NOMO-1 treated with dmso at 0.1 percent for 144 hours (cell line): ENCODE measurements at regions not wholly inside any gene's neighbourhood (a gene's known extent, or its start where the extent isn't known, plus 50 kb on each side); places are given as distances from the start of the nearest gene placed in this dataset.

Source experiments
- DNase-seq: peaks from one replicate; lab custom pipeline; 2025; ENCODE audit not compliant: unreplicated experiment; lab: John Stamatoyannopoulos, UW

DNA sequence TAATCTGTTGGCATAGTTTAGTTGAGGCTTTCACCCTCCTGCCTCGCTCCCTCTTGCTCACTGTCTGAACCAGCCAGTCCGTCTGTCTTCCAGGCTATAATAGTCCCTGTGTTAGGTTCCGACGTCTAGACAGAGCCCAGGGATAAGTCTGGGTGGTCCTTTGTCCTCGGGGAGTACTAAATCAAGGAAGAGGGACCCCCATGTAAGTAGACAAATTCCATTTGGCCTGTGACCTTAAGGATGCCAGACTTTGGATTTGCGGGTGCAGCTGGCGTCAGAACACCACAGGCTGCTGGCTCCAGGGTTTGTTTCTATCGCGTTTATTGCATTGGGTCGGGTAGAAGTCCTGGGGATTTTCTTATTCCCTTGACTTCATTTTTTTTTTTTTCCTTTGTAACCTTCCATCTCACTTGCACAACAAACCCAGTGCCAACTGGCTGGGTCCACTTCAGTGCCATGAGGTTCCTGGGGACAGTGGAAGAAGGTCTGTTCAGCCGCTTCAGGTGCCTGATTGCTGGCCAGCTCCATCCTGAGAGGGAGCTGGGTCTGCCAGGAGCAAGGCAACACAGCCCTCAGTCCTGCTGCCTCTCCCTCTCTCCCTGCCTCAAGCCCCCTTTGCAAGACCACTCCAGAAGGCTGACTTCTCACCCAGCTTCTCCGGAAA is 95.4 kb upstream of the KLHL25 start:
- no peak for DNase-seq

GRCh38 chr15:85890620-85890980 is 95.9 kb upstream of the KLHL25 start:
- DNase-seq, result no peak

DNA sequence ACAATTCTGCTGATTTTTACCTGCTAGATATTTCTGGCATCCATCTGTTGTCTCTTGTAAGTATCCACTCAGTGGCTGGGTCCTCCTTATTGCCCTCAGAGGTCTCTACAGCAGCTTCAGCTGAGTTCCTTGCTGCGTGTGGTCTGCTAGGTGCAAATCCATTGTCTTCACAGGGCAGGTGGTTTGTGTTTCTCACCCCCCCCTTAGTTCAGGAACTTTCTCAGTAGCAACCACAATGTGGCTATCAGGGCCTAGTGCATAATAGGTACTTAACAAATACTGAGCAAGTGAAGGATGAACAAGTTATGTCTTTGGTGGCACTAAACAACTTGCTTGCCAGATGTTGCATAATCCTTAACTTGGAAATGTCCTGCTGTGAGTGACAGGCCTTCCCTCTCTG is 96.7 kb upstream of the KLHL25 start:
- no peak for DNase-seq

DNA sequence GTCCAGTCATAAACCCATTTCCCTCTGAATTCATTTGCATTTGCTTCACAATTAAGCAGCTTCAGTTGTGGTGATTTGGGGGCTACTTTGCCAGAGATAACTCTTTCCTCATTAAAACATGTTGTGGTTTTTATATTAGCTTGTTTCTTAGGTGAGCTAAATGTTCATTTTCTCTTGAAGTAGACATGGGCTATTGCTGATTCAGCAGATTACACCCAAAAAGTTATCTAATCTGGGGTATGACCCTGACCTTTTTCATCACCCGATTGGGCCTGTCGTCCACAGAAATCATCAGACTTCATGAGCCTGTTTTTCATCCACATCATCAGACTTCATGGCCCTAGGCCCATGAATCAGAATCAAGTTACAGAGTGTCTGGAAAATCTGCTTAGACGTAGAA is 97.5 kb upstream of the KLHL25 start:
- DNase-seq, result no peak

GRCh38 chr15:85897207-85897894 is 102.6 kb upstream of the KLHL25 start:
- no peak for DNase-seq

DNA sequence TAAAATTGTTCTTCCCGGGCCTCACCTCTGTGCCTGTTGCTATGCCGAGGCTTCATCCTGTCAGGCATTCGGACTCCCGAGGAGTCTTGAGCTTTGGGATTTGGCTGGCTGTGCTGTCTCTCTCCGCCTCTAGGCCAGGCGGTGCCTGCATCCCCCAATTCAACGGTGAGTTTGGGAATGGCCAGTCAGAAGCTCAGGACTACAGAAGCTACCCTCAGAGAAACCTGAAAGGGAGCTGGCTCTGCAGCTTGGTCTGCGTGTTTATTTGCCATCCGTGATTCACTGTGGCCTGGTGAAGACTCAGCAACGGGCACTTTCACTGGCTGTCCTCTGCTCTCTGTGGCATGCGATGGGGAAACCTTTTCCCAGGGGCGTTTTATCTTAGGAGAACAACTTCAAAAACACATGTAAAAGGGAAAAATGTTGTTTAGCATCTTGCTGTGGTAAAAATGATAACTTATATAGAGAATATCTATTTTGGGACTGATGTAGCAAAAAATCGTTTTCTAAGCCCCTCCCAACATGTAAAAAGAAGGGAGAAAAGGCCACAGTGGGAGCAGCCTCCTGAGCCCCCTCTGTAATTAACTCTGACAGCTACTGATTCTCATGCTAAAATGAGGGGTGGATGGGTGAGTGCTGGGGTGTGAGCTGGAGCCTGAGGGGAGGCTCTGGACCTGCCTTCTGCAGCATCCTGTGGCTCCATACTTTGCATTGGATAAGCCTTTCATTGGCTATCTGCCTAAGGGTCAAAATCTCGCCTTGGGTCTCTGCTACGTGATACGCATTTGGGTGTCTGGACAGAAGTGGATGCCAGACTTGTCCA is 103.4 kb upstream of the KLHL25 start:
- DNase-seq, result no peak

- DNase-seq, result no peak
Observed at GRCh38 chr15:85899927-85900326, 105.2 kb upstream of the KLHL25 start.

DNA sequence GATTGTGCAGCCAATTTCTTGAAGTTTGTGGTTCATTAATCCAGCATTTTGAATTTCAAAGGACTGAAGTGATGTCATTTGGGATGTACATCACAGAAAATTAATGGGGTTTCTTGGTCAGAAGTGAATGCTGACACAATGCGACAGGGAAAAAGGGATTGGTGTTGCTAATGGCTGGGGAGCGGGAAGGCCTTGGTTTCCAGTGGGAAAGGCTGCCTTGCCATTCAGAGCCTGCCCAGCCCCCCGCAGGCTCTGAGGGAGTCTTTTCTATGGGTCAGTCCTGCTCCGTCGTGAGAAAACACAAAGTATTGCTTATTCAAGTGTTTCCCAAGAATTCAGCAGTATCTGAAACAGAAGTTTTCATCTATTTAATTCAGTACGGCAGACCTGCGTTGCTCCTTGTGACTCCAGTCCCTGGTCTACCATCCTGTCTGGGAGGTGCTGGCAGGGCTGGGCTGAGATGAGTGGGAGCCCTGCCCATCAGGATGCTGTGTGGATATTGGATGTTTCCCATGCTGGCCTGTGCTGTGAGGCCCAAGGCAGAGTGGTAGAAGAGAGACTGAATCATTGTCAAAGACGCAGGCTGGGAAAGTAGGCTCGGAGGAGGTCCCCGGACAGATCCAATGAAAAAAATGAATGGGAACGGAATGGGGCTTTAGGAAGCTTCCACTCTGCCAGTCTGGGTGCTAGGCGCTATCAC is 111.2 kb upstream of the KLHL25 start:
- DNase-seq, result no peak

DNA sequence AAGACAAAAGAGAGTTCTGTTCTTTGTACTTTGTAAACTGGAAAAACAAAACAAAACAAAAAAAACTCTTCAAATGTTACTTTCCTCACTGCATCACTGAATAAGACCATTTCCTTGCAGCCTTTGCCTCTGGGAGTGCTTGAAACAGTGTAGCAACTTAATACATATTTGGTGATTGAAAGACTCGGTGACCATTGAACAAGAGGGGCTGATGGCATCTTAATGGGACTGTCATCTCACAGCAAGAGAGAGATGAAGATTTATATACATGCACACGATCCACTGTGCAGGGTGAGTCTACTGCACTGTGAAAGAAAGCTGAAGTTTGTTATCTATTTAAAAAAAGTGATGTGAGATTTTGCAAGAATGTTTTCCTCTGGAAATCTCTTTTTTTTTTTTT is 111.9 kb upstream of the KLHL25 start:
- DNase-seq, result no peak

- no peak for DNase-seq
Observed at GRCh38 chr15:85910834-85911233, 116.1 kb upstream of the KLHL25 start.

GRCh38 chr15:85913461-85913860 is 118.7 kb upstream of the KLHL25 start:
- no peak for DNase-seq

DNA sequence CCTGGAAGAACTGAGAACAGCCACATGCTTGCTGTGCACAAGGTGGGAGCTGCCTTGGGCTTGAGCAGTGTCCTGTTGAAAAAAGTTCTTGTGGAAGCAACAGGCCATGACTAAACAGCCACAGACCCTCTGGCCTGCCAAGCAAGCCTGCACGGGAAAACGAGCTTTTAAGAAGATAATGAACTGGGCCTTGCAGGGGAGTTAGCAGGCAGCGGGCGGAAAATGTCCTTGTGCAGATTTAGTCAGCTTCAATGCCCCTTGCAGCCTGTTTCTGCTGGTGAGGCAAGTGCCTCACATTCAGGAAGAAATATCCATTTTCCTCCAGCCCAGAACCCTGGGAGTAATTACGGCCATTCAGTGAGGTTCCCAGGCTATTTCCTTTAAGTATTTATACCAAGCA is 126.2 kb upstream of the KLHL25 start:
- DNase-seq, result no peak

DNA sequence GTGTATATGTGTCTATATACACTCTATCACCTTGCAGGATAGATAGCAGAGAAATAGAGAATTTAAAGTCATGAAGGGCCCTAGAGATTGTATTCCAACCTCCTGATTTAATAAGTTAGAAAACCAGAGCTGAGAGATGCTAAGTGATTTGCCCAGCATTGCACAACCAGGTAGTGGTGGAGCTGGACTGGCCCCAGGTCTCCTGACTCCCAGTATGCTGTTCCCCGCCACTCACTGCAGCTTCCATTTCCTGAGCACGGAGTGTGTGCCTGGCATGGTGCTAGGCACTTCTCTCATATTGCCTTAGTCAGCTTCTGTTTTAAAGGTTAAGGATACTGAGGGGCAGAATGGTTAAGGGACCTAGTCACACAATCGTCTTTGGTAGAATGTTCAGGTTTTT is 129.4 kb upstream of the KLHL25 start:
- DNase-seq, result no peak

- DNase-seq, result no peak
Observed at GRCh38 chr15:85925649-85926237, 131.0 kb upstream of the KLHL25 start.

DNA sequence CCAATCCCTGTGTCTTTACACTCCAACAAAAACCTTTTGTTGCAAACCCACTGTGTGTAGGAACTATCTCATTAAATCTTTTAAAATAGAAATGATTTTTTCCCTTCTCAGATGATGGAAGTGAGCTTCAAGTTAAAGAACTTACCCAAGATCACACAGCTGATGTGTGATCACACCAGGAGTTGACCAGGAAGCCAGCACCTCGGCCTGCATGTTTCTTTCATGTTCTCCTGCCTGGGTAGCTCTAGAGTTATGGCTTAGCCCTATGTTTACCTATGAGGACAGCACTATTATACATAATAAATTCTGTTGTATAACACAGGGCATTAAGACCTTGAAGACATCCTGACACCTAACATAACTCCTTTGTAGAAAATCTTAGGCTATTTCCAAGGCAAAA is 132.1 kb upstream of the KLHL25 start:
- DNase-seq, result no peak

- no peak for DNase-seq
Observed at GRCh38 chr15:85927931-85928537, 133.3 kb upstream of the KLHL25 start.

- DNase-seq, result no peak
Observed at GRCh38 chr15:85929786-85930185, 135.1 kb upstream of the KLHL25 start.

GRCh38 chr15:85932391-85932790 is 137.7 kb upstream of the KLHL25 start:
- no peak for DNase-seq

- DNase-seq, result no peak
Observed at GRCh38 chr15:85934691-85935090, 140.0 kb upstream of the KLHL25 start.

GRCh38 chr15:85935182-85935581 is 140.5 kb upstream of the KLHL25 start:
- DNase-seq, result no peak

DNA sequence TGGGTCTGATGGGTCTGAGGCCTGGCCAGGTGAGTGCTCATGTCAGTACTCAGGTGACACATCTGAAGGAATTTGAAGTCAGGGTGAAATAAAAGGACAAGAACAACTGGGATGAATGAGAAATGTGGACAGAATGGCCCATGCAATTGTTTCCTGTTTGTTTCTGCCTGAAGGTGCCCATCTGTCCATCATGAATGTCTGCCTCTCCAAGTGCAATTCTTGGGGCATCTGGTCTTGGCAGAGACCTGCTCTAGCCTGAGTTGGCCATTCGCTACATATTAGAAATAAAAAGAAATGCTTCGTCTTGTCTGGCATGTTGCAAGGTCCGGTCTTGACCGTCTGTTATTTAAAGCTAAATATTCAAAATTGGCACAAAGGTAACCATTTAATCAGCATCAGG is 142.0 kb upstream of the AGBL1 start:
- DNase-seq, result no peak
